Endometrial microvascular endothelial cells (primary cell): ENCODE measurements at regions not wholly inside any gene's neighbourhood (a gene's known extent, or its start where the extent isn't known, plus 50 kb on each side); places are given as distances from the start of the nearest gene placed in this dataset.

Experiments
- in situ Hi-C: cut with HindIII; loops from 2 replicates; pipeline ENCODE4 v1.10.0; 2017; ENCODE audit warnings: low sequenced_read_pairs, low pct_unique_long_range_greater_than_20kb; ENCODE audit errors: inconsistent ontology term

DNA sequence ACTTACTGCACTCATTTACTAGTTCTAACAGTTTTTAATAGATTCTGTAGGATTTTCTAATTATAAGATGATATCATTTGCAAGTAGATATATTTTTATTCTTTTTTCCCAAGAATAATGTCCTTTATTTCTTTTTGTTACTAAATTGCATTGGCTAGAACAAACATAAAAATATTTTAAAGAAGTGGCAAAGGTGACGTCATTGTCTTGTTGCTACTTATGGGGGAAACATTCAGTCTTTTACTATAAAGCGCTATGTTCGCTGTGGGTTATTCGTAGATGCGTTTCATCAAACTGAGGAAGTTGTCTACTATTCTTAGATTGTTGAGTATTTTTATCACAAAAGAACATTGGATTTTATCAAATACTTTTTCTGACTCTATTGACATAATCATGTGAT, 765.2 kb upstream of the POU3F3 start:
- in situ Hi-C loops = no loop called here

DNA sequence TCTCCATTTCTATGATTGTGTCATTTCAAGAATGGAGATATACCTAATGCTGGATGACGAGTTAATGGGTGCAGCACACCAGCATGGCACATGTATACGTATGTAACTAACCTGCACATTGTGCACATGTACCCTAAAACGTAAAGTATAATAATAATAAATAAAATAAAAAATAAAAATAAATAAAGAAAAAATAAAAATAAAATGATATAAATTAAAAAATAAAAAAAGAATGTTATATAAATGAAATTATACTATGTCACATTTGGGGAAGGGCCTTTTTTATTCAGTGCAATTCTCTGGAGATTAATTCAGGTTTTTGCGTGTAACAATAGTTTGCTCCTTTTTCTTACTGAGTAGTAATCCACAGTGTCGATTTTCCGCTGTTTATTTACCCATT, 763.5 kb upstream of the POU3F3 start:
- in situ Hi-C loops = no loop called here

DNA sequence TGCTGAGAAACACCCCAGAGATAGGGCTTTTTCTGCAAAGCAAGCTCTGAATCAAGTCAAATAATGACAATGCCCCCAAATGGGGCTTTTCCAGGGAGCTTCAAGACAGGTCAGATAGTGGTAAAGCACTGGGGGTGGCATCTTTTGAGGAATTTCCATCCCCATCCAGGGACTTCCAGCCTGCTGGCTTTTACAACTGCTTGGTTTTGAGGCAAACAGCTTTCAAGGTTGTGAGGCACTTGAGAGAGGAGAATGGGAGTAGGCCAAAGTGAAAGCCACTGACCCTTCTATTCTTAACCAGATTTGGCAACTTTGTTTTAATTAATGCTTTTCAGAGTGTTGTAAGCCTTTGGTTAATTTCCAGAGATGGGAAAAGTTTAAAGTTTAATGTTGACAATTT, 762.0 kb upstream of the POU3F3 start:
- in situ Hi-C loops = no loop called here

DNA sequence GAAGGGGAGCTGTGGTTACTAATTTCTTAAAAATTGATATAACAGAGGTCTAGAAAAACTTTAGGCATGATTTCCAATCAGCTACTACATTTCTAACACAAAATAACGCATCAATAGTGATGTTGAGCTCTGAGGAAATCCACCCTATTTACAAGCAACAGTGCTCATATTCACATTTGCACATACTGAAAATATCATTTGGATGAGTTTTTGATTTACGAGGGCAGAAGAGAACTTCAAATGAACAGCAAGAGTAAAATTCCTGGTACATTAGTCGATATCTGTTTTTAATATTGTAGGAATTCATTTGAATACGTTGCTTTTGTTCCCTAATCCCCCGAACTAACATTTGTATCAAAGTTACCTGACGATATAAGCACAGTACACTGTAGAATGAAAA, 761.0 kb upstream of the POU3F3 start:
- in situ Hi-C loops = no loop called here

DNA sequence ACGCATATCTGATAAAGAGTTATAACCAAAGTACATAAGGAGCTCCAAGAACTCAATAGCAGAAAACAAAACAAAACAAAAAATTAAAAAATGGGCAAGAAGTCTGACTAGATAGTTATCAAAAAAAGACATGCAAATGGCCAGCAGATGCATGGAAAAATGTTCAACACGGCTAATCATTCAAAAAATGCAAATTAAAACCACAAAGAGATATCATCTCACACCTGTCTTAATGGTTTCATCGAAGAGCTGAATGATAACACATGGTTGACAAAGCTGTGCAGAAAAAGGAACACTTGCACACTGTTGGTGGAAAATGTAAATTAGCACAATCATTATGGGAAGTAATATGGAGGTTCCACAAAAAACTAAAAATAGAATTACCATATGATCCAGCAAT, 751.3 kb upstream of the POU3F3 start:
- in situ Hi-C loops = no loop called here

DNA sequence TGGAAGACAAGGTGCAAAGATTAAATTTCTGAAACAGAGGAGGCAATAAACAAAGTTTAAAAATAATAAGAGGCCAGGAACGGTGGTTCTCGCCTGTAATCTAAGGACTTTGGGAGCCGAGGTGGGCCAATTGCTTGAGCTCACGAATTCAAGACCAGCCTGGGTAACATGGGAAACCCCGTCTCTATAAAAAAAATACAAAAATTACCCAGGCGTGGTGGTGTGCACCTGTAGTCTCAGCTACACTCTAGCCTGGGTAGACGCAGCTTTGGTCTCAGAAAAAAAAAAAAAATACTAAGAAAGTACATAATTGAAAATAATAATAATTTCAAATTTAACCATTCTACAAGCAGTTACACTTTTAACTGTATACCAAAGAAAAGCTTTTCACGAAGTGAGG, 744.6 kb upstream of the POU3F3 start:
- in situ Hi-C loops = no loop called here

DNA sequence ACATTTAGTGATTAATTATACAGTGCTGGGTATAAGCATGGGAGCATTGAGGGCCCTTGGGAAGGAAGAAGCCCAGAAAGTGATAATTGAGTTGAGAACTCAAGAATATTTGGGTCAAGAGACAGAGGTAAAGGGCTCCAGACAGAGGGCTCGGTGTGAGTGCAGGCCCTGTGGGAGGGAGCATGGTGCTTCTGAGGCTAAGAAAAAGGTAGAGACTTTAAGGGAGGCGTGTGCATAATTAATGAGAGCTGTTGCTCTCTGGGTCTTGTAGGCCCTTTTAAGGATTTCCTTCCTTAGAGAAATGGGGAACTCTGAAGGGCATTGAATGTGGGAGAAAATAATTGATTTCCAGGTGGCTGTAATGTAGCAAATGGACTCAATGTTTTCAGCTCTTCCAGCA, 735.0 kb upstream of the POU3F3 start:
- in situ Hi-C loops = no loop called here

DNA sequence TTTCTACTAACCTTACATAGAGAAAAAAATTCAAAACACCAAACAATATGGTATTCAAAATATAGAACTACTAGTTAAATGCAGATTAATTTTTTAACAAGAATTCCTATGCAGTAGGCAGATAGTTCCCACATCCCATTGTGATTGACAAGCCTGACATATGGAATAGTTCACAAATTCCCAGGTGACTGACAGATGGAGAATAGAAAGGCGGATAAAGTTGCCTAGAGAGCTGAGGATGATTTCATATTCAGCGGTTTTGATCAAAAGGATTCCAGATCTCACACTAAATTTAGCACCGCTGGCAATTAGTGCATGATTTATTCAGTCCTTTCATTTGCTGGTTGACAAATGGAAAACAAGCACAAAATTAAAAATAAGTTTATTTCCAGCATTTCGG, 733.7 kb upstream of the POU3F3 start:
- in situ Hi-C loops = no loop called here

DNA sequence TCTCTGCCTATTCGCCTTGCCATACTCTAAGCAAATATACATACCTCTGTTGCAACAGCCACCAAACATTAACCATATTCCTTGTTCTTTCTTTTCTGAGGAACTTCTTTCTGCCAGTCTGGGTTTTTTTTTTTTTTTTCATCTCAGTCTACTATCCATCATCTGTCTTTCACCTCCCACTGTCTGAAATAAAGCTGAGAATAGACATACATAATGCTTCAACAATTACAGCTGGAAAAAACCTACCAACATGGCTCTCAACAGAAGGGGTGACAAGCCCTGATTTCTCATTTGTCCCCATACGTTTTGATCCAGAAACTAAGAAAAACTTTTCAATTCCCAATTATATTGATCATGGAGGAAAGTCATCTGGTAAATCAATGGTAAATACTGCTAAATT, 728.8 kb upstream of the POU3F3 start:
- in situ Hi-C loops = no loop called here

DNA sequence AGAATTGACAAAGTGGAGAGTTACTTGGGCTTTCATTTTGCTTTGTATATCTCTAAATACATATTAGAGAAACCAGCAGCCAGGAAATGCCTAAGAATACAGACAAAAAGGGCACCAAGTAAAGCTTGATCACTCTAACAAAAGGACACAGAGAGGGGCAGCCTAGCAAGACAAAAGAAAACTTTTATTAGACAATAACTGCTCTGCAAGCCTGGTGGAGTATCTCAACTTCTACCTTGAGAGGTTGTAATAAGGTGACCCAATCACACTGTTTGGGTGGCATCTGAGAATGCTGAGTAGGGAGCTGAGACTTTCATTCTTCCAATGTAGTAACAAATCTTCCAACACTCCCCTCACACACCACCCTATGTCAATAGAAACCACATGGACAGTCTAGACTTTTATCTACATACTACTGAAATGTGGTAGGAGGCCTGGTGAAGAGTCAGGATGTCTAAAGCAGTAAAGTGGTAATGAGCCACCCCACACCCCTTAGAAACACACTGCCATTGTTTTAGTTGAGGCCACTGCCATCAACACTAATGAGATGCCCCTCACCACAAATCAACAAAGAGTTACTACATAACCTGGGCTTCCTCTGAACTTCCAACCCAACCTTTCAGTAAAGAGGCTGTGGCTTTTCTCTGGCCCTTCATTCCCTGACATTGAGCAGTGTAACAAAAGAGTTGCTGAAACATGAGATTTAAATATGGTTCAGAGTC, 726.7 kb upstream of the POU3F3 start:
- in situ Hi-C loops = no loop called here

DNA sequence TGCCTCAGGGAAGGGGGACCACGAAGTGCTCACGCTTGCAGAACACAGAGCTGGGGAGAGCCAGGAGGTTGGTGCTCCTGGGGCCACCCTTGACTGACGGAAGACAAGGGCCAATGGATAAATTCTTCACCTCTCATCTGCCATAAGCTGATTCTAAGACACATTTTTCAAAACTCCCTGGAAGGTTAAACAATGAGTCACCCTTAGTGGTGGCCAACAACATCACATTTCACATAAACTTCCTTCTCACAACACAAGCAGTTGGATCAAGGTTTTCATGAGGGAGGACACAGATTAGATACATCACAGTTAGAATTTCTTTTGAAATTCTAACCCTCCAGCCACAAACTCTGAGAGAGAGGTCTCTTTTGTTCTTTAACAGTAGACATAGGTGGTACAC, 713.6 kb upstream of the POU3F3 start:
- in situ Hi-C loops = no loop called here

DNA sequence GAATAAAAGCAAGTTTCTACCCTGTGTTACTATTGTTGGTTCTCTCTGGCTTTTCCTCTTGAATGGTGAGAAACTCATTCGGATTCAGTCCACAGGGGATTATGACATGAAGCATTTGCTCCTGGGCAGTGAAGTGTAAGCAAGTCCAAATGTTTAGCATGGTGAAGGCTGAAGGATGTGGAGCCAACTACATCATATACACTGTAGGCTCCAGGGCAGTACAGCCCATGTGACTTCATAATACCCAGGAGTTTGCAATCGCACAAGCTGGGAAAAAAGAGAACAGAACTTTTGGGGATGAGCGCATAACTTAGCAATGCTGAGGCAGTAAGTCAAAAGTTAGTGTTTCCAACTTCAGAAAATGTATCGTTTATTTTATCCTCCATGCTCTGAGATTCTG, 695.7 kb upstream of the POU3F3 start:
- in situ Hi-C loops = no loop called here

DNA sequence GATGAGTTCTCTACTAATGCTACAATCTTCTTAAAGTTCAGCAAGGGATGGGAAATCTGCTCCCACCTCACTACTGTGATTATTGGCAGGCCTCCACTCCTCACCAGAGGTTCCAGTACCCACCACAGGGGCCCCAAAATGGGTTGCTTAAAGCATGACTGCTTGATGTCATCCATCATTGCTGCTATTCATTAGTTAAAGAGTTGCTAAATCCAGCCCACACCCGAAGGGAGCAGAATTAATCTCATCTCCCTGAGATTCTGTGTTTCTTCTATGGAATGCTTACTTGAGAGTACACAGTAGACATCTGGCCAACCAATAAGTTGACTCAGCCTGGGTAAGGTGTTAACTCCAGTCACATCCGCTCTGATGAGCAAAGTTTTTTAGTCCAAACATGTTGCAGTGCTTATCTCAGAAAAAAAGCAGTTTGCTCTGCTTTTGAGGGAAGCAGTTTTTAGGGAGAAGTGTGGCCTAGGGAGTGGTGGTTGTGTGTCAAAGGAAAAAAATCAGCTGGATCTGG, 690.2 kb upstream of the POU3F3 start:
- in situ Hi-C loops = no loop called here

DNA sequence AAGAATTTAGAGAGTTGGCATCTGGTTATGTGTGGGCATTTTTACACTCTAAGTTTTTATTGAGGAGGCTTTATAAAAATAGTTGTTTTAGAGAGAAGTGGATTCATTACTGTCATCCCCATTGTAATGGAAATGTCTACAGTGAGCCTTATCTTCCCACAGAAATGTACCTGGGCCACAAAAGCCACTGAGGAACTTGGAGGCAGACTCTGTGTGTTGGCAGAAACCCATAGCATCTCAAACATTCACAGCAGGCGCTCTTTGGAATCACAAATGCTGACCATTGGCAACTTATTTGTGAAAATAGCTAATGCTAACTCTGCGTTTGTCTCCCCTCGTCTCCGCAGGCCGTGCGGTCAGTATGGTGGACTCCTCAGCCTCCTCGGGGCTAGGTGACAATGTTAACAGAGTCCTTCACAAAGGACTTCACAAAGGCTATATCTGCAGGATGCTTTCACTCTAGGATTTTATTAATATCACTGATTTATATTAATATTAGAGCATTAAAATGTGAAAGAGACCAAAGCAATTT, 689.1 kb upstream of the POU3F3 start:
- in situ Hi-C loops = no loop called here

DNA sequence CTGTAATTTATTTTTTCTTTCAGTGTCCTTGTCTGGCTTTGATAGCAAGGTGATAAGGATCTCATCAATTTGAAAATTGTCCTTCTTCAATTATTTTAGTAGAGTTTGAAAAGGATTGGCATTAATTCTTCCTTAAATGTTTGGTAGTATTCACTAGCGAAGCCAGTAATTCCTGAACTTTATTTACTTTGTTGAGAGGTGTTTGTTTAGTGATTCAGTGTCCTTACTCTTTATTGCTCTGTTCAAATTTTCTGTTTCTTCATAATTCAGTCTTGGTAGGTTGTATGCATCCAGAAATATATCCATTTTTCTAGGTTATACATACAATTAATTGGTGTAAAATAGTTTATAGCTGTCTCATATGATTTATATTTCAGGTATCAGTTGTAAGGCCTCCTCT, 676.7 kb upstream of the POU3F3 start:
- in situ Hi-C loops = no loop called here

DNA sequence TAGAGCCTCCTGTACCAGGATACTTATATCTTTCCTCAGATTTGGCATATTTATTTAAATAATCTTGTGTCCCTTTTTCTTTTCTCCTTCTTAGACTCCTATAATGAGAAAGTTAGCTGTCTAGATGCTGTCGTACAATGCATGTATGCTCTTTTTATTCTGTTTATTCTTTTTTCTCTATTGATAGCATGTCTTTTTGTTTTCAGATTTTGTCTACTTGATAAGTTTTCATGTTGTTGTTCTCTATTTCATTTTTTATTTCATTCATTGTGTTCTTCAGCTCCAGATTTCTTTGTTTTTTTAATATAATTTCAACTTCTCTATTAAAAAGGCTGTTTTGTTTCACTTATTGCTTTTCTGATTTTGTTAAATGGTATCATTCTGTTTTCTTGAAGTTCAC, 674.3 kb upstream of the POU3F3 start:
- in situ Hi-C loops = no loop called here

DNA sequence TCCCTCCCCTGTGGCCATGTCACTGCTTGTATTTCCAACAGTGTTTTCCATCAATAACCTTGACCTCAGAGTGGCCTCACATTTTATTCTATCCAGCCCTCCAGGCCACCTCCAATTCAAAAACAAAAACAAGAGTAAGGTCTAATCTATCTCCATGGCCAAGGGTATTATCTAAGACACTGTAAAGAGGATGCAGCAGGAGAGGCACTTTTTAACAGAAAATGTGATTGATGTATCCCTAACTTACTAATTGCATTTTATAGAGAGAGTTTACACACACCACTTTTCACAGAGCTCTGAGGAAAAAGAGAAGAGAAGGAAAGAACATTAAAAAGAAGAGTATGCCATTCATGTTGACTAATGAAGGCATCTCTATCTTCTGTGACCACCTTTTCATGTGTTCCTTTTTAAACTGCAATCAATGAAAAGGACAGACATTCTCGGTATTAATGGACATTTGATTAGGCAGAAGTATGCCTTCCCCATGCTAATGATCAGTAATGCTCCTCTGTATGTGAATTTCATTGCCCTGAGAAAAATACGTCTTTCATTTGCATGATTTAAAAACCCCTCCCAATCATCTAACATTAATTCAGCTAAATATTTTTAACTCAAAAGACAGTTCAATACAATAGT, 653.3 kb upstream of the POU3F3 start:
- in situ Hi-C loops = no loop called here

DNA sequence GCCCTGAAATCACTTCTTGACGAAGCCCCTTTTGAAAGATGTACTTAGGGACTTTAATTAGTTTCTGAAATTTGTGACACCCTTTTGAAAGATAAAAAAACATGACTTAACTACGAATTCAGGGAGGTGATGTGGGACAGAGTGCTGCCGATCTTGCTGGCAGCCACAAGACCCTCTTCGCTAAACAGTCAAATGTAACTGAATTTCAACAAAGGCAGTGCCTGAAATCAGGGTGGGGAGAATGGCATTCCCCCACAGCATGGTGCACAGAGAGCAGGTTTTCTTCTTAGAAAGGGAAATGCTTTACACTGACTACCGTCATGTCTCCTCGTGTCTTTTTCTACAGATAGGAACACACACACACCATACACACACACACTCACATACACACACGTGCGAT, 640.2 kb upstream of the POU3F3 start:
- in situ Hi-C loops = no loop called here

DNA sequence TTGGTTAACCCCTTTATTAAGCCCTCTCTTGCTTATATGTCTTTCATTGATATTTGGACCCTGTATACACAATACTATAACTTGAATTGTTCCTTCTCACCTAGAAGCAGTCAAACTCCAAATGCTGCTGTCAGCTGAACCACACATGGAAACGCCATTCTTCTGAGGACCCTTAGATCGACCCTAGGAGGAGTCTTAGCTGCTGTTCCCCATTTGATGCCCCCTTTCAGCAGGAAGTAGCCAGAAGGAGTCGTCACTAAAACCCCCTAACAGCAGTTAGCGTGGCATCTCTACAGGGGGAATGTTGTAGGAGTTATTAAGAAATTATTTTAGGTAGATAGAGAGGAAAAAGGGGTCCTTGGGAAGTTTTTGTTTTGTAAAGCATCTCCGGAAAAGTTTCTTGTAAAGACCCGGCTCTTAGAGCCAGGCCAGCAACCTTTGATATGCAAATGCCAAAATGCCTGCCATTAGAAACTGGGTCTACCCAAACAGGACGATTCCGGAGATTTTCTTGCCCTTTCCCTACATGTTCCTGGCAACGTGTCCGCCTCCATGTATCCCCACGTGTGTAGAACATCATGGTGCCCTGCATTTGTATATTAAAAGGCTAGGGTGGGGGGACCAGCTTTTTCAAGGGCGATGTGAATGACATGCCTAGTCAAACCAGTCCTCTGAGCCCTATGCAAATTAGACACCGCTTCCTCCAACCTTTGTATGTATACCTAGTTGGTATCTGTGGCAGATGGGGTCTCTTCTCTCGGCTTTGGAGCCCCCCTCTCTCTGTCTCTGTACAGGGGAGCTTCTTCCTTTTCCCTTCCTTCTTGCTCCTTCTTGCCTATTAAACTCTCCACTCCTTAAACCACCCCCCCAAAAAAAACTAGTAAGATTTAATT, 638.4 kb upstream of the POU3F3 start:
- in situ Hi-C loops = no loop called here

DNA sequence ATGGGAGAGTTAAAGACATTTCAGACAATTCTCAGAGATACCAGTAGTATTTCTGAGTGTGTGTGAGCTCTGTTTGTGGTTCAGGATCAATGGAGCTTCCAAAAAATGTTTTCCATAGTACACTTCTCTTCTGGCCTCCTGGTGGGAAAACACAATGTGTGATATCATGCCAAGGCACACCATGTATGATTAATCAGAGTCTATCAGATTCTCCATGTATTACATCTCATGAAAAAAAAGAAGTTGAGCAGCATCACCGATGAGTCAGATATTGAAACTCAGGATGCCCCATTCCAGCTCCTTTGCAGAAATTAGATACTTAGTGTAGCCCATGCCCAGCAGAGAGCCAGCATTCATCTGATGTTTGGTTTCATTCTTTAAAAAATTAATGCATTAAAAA, 620.3 kb upstream of the POU3F3 start:
- in situ Hi-C loops = no loop called here
